DND-41 (cell line): ENCODE measurements at regions not wholly inside any gene's neighbourhood (a gene's known extent, or its start where the extent isn't known, plus 50 kb on each side); places are given as distances from the start of the nearest gene placed in this dataset.
A peak's percentile ranks its signal among the peaks of the same experiment; 100 is the strongest.
"Not testable (repeated sequence)": the region's sequence is repeated elsewhere in the genome, so short reads cannot be mapped to it uniquely, and the experiment has no call there.

ENCODE experiments used
- ATAC-seq: fragments of 200-7000 bp; cut with Tn5 transposase; 3 replicates; pipeline ENCODE4 v1.9.1; 2021; ENCODE audit warnings: low read depth; ENCODE audit not compliant: insufficient read depth
- DNase-seq: peaks from one replicate; pipeline ENCODE4 v3.0.0-alpha.2; 2020
- H2AFZ ChIP-seq: 2 replicates; pipeline ENCODE4 v1.6.0; 2012; ENCODE audit warnings: low read depth, low read length
- H3K27ac ChIP-seq: 2 replicates; pipeline ENCODE4 v1.5.1; 2012; ENCODE audit warnings: low read length, inconsistent platforms
- H3K27me3 ChIP-seq: fragments of 200-600 bp; sonication (generic); 2 replicates; pipeline ENCODE4 v1.6.0; 2012; ENCODE audit warnings: low read length, mild to moderate bottlenecking, inconsistent platforms; ENCODE audit not compliant: insufficient read depth, poor library complexity
- H3K36me3 ChIP-seq: 2 replicates; pipeline ENCODE4 v1.5.1; 2012; ENCODE audit warnings: low read length, inconsistent platforms; ENCODE audit not compliant: insufficient read depth
- H3K4me1 ChIP-seq: 2 replicates; pipeline ENCODE4 v1.5.1; 2012; ENCODE audit warnings: mild to moderate bottlenecking, low read length; ENCODE audit not compliant: insufficient read depth
- H3K4me2 ChIP-seq: 2 replicates; pipeline ENCODE4 v1.6.0; 2012; ENCODE audit warnings: mild to moderate bottlenecking, moderate library complexity, low read length, inconsistent platforms; ENCODE audit not compliant: insufficient read depth
- H3K4me3 ChIP-seq, 2 experiments: fragments of 200-600 bp in 1 of 2; shearing (Covaris generic) in 1 of 2; 2 replicates each; pipeline ENCODE4 v1.5.1; 2012 to 2016; ENCODE audit warnings: inconsistent platforms in 2 of 2, low read length in 2 of 2, mild to moderate bottlenecking in 2 of 2, low read depth in 1 of 2, moderate library complexity in 1 of 2
- H3K79me2 ChIP-seq: 2 replicates; pipeline ENCODE4 v1.6.0; 2012; ENCODE audit warnings: low read length, inconsistent platforms; ENCODE audit not compliant: insufficient read depth
- H3K9ac ChIP-seq: 2 replicates; pipeline ENCODE4 v1.6.0; 2012; ENCODE audit warnings: low read depth, mild to moderate bottlenecking, inconsistent platforms, low read length, moderate library complexity
- H3K9me3 ChIP-seq: 2 replicates; pipeline ENCODE4 v1.5.1; 2012; ENCODE audit warnings: low read length, moderate library complexity, mild to moderate bottlenecking, inconsistent platforms; ENCODE audit not compliant: insufficient read depth, severe bottlenecking
- H4K20me1 ChIP-seq: 2 replicates; pipeline ENCODE4 v1.6.0; 2012; ENCODE audit warnings: low read length; ENCODE audit not compliant: insufficient read depth
- CTCF ChIP-seq: IDR thresholded peaks from 2 replicates; pipeline ENCODE4 v1.5.1; 2012; ENCODE audit warnings: borderline replicate concordance, low read length, moderate library complexity, mild to moderate bottlenecking; ENCODE audit not compliant: poor library complexity, severe bottlenecking; ENCODE audit errors: extremely low read depth
- EZH2 ChIP-seq: IDR thresholded peaks from 3 replicates; pipeline ENCODE4 v1.6.1; 2012; ENCODE audit warnings: borderline replicate concordance, low read depth, mild to moderate bottlenecking, moderate library complexity, low read length, inconsistent platforms; ENCODE audit not compliant: severe bottlenecking

GRCh38 chr5:40202814-40203440, 476.8 kb upstream of the PTGER4 start:
- no peak for ATAC-seq
- Histone ChIP-seq H3K4me2 (no peak overlapping the region), H3K27ac (no peak overlapping the region), H3K27me3 (no peaks in the 10 kb centered on the region), H3K36me3 (no peaks in the 10 kb centered on the region), H3K79me2 (no peaks in the 10 kb centered on the region), H3K9ac (no peak overlapping the region), H2AFZ (no peak overlapping the region), H3K4me1 (peaks cover 4% of the 10 kb centered on the region), H3K9me3 (no peaks in the 10 kb centered on the region), H4K20me1 (no peaks in the 10 kb centered on the region), H3K4me3 (no peak overlapping the region)
- no peak for DNase-seq
- no peak for TF ChIP-seq CTCF
- no peak for TF ChIP-seq EZH2

- Histone ChIP-seq H3K4me2 (no peak overlapping the region), H3K9ac (no peak overlapping the region), H3K4me1 (no peaks in the 10 kb centered on the region), H3K27ac (no peak overlapping the region), H3K36me3 (no peaks in the 10 kb centered on the region), H4K20me1 (no peaks in the 10 kb centered on the region), H3K79me2 (no peaks in the 10 kb centered on the region), H3K27me3 (no peaks in the 10 kb centered on the region), H3K4me3 (no peak overlapping the region), H2AFZ (no peak overlapping the region), H3K9me3 (no peaks in the 10 kb centered on the region)
- TF ChIP-seq CTCF (no peak), EZH2 (no peak)
- DNase-seq (no peak), ATAC-seq (no peak)
Measured at GRCh38 chr5:40198736-40199135, 481.0 kb upstream of the PTGER4 start.

- not testable (repeated sequence) for H3K79me2 ChIP-seq, H3K9ac ChIP-seq, H3K36me3 ChIP-seq, H4K20me1 ChIP-seq, H3K27ac ChIP-seq, H3K27me3 ChIP-seq, H2AFZ ChIP-seq, ATAC-seq, H3K4me2 ChIP-seq, DNase-seq, H3K4me1 ChIP-seq, H3K9me3 ChIP-seq, H3K4me3 ChIP-seq
Measured at GRCh38 chr5:40195574-40195973, 484.1 kb upstream of the PTGER4 start.

- DNase-seq, result no peak
- Histone ChIP-seq H3K4me2 (no peak overlapping the region), H3K4me3 (no peak overlapping the region), H4K20me1 (no peaks in the 10 kb centered on the region), H2AFZ (0 out of 2 replicates have a peak overlapping the region, but pooled peaks have one; percentile 1), H3K27ac (no peak overlapping the region), H3K4me1 (no peaks in the 10 kb centered on the region), H3K27me3 (no peaks in the 10 kb centered on the region), H3K9ac (no peak overlapping the region), H3K79me2 (no peaks in the 10 kb centered on the region), H3K36me3 (no peaks in the 10 kb centered on the region), H3K9me3 (no peaks in the 10 kb centered on the region)
- ATAC-seq, result no peak
- TF ChIP-seq EZH2 (no peak), CTCF (no peak)
Measured at GRCh38 chr5:40191150-40191549, 488.6 kb upstream of the PTGER4 start.
